H1 (cell line): ENCODE measurements at regions not wholly inside any gene's neighbourhood (a gene's known extent, or its start where the extent isn't known, plus 50 kb on each side); places are given as distances from the start of the nearest gene placed in this dataset.

Experiments used
- CTBP2 ChIP-seq: IDR thresholded peaks from 2 replicates; pipeline ENCODE4 v1.7.0; 2011; ENCODE audit warnings: borderline replicate concordance, mild to moderate bottlenecking, moderate library complexity, mixed read lengths, low read length; ENCODE audit not compliant: insufficient read depth, insufficient read length
- EP300 ChIP-seq, 2 experiments: IDR thresholded peaks; 1 replicate in 1 of 2; 2 replicates in 1 of 2; pipeline ENCODE4 v1.6.1; 2011 to 2012; ENCODE audit warnings: low read depth in 2 of 2, low read length in 2 of 2, mild to moderate bottlenecking in 2 of 2, borderline replicate concordance in 1 of 2, inconsistent platforms in 1 of 2, moderate library complexity in 1 of 2
- GABPA ChIP-seq: IDR thresholded peaks from 2 replicates; pipeline ENCODE4 v1.6.1; 2011; ENCODE audit warnings: mild to moderate bottlenecking, low read length, moderate library complexity, borderline replicate concordance; ENCODE audit not compliant: insufficient read depth
- HDAC6 ChIP-seq: IDR thresholded peaks from one replicate; pipeline ENCODE4 v1.7.1; 2012; ENCODE audit warnings: low read depth, mild to moderate bottlenecking, inconsistent platforms, low read length, moderate library complexity
- JUND ChIP-seq: IDR thresholded peaks from 2 replicates; pipeline ENCODE4 v1.6.1; 2011; ENCODE audit warnings: mild to moderate bottlenecking, improper control_type of control experiment, low read length
- RNF2 ChIP-seq: fragments of 200-900, 300-1000 bp; sonication (generic); IDR thresholded peaks from 2 replicates; pipeline ENCODE4 v1.7.1; 2016; ENCODE audit warnings: borderline replicate concordance, low read depth, mild to moderate bottlenecking, antibody characterized with exemption, low read length; ENCODE audit not compliant: poor library complexity, severe bottlenecking; ENCODE audit errors: missing control alignments

DNA sequence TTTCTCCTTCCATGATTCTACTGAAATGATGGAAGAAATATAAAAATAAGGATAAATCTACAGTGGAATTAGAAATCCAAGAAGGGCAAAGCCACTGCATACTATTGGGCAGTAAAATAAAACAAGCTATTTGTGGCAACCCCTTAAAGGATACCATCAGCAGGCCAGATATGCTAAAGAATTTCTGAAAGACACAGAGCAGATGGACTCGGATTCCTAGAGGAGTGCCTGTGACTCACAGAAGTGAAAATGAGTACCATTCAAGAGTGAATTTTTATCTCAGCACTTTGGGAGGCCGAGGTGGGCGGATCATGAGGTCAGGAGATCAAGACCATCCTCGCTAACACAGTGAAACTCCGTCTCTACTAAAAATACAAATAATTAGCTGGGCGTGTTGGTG lies 318.1 kb downstream of the LRIG3 start (continued):
- no peak for TF ChIP-seq EP300 (IDR thresholded peaks at IDR 0.05; ENCODE audit: borderline replicate concordance in 1 of 2, low read depth in 2 of 2, low read length in 2 of 2)
- TF ChIP-seq HDAC6: no peak
- no peak for TF ChIP-seq JUND
- no peak for TF ChIP-seq GABPA
- TF ChIP-seq RNF2: no peak
- TF ChIP-seq CTBP2: no peak
- TF ChIP-seq, all 59 proteins: peak for 0
